Thymus (tissue), 11 donors: ENCODE measurements at regions not wholly inside any gene's neighbourhood (a gene's known extent, or its start where the extent isn't known, plus 50 kb on each side); places are given as distances from the start of the nearest gene placed in this dataset.

ENCODE experiments used
- DNase-seq, 9 donors: peaks; one replicate each; pipeline ENCODE4 v3.0.0-alpha.2; 2013; ENCODE audit warnings: low spot score in 9 of 9, low read depth in 6 of 9, missing footprints in 1 of 9
- H3K27ac ChIP-seq, 2 donors: one replicate each; pipeline ENCODE4 v1.5.1; 2013; ENCODE audit warnings: control low read depth in 1 of 2, low read depth in 1 of 2, low read length in 1 of 2, mild to moderate bottlenecking in 1 of 2, moderate library complexity in 1 of 2
- H3K27me3 ChIP-seq, 2 donors: one replicate each; pipeline ENCODE4 v1.5.1; 2013; ENCODE audit warnings: low read length in 1 of 2; ENCODE audit not compliant: control insufficient read depth in 2 of 2, insufficient read depth in 1 of 2
- H3K36me3 ChIP-seq, 2 donors: one replicate each; pipeline ENCODE4 v1.5.1; 2013; ENCODE audit warnings: low read length in 1 of 2, mild to moderate bottlenecking in 1 of 2, moderate library complexity in 1 of 2; ENCODE audit not compliant: control insufficient read depth in 2 of 2, insufficient read depth in 2 of 2
- H3K4me1 ChIP-seq, 2 donors: one replicate each; pipeline ENCODE4 v1.5.1; 2013; ENCODE audit warnings: low read length in 2 of 2; ENCODE audit not compliant: control insufficient read depth in 2 of 2, insufficient read depth in 2 of 2
- H3K4me3 ChIP-seq, 2 donors: one replicate each; pipeline ENCODE4 v1.5.1; 2013; ENCODE audit warnings: low read length in 2 of 2, control low read depth in 1 of 2, mild to moderate bottlenecking in 1 of 2
- H3K9me3 ChIP-seq, 2 donors: one replicate each; pipeline ENCODE4 v1.5.1; 2013; ENCODE audit warnings: low read length in 1 of 2, mild to moderate bottlenecking in 1 of 2; ENCODE audit not compliant: control insufficient read depth in 2 of 2, insufficient read depth in 1 of 2
- WGBS: extraction: QIAGEN DNeasy Blood & Tissue Kit; methylation state at CpG from one replicate; pipeline ENCODE4 v1.1.7; 2013; 5-methylcytosine and 5-hydroxymethylcytosine counted together
- donor health status: healthy.

DNA sequence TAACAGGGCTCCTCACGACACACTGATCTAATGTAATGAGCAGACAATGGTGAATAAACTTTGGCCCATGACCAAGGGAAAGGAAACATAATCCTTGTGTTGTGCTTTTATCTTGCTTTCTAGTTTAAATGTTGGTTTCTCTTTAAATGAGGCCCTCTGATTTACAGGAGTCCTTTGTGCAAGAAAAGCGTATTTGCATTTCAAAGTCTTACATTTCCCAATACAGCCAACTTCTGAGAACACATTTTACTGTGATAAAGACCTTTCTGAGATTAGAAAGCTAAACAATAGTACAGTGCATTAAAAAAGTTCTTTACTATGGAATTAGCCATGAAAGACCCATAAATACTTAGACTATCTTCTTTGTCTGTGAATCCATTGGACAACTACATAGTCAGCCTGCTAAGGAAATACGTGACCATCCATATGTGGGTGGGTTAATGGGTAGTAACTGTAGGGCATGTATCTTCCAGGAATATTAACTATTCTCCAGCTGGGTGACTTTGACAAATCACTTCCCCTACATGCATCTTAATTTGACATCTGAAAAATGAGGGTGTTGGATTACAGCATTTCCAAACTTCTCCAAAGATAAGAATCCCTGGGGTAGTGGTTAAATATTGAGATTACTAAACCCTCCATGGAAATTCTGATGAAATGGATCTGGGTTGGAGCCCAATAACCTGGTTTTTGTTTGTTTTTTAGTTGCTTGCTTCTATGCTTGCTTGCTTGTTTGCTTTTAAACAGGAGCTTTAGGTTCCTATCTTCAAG lies 50.3 kb upstream of the USP1 start:
- H3K36me3 ChIP-seq: no peaks in the 10 kb centered on the region
- no peaks in the 10 kb centered on the region for H3K9me3 ChIP-seq
- no peaks in the 10 kb centered on the region for H3K27me3 ChIP-seq
- peaks cover 0 to 3% of the 10 kb centered on the region in 2 donors for H3K4me1 ChIP-seq
- H3K4me3 ChIP-seq: no peak overlapping the region
- H3K27ac ChIP-seq: peak overlapping the region; percentile 42 to 51
- DNase-seq: no peak
- 72% methylated on average over 3 of the region's 3 CpGs for WGBS
